MM.1S (cell line): ENCODE measurements at regions not wholly inside any gene's neighbourhood (a gene's known extent, or its start where the extent isn't known, plus 50 kb on each side); places are given as distances from the start of the nearest gene placed in this dataset.

ENCODE experiments used
- DNase-seq: peaks from one replicate; pipeline ENCODE4 v3.0.0-alpha.2; 2015
- H2AFZ ChIP-seq: fragments of 300-600 bp; sonication (generic); 2 replicates; pipeline ENCODE4 v1.6.0; 2016; ENCODE audit warnings: antibody characterized with exemption, low read length
- H3F3A ChIP-seq: fragments of 300-600 bp; sonication (generic); 2 replicates; pipeline ENCODE4 v1.6.1; 2016; ENCODE audit warnings: mild to moderate bottlenecking, antibody characterized with exemption, low read length, moderate library complexity, mixed read lengths; ENCODE audit not compliant: insufficient read depth
- H3K27ac ChIP-seq: fragments of 300-600 bp; sonication (generic); 2 replicates; pipeline ENCODE4 v1.5.1; 2016; ENCODE audit warnings: mild to moderate bottlenecking, low read length
- H3K27me3 ChIP-seq: fragments of 300-600 bp; sonication (generic); replicated peaks from 2 replicates; pipeline ENCODE4 v1.6.0; 2016; ENCODE audit warnings: low read length; ENCODE audit not compliant: insufficient read depth
- H3K36me3 ChIP-seq: fragments of 300-600 bp; sonication (generic); replicated peaks from 2 replicates; pipeline ENCODE4 v1.6.1; 2016; ENCODE audit warnings: mild to moderate bottlenecking, low read length, mixed read lengths; ENCODE audit not compliant: insufficient read depth
- H3K4me1 ChIP-seq: fragments of 300-600 bp; sonication (generic); 2 replicates; pipeline ENCODE4 v1.6.1; 2016; ENCODE audit warnings: low read length, mixed read lengths
- H3K4me2 ChIP-seq: fragments of 300-600 bp; sonication (generic); 2 replicates; pipeline ENCODE4 v1.6.0; 2016; ENCODE audit warnings: low read depth, low read length
- H3K4me3 ChIP-seq: fragments of 300-600 bp; sonication (generic); 2 replicates; pipeline ENCODE4 v1.5.1; 2016; ENCODE audit warnings: low read length, mixed read lengths
- H3K79me2 ChIP-seq: fragments of 300-600 bp; sonication (generic); 2 replicates; pipeline ENCODE4 v1.6.1; 2016; ENCODE audit warnings: mixed run types, low read length, mixed read lengths
- H3K9ac ChIP-seq: fragments of 300-600 bp; sonication (generic); 2 replicates; pipeline ENCODE4 v1.6.1; 2016; ENCODE audit warnings: low read length, mixed read lengths
- H3K9me2 ChIP-seq: fragments of 300-600 bp; sonication (generic); replicated peaks from 2 replicates; pipeline ENCODE4 v1.6.1; 2016; ENCODE audit warnings: mild to moderate bottlenecking, low read length, mixed read lengths; ENCODE audit not compliant: insufficient read depth
- H3K9me3 ChIP-seq: fragments of 300-600 bp; sonication (generic); replicated peaks from 2 replicates; pipeline ENCODE4 v1.6.1; 2016; ENCODE audit warnings: mild to moderate bottlenecking, low read length, mixed read lengths; ENCODE audit not compliant: insufficient read depth
- H4K20me1 ChIP-seq: fragments of 300-600 bp; sonication (generic); 2 replicates; pipeline ENCODE4 v1.6.1; 2016; ENCODE audit warnings: mild to moderate bottlenecking, low read length, moderate library complexity, mixed read lengths; ENCODE audit not compliant: insufficient read depth
- CTCF ChIP-seq: fragments of 300-600 bp; sonication (generic); IDR thresholded peaks from 2 replicates; pipeline ENCODE4 v1.5.1; 2016; ENCODE audit warnings: antibody characterized with exemption, low read length, mixed read lengths
- EZH2 ChIP-seq: fragments of 300-600 bp; sonication (generic); optimal IDR thresholded peaks from 2 replicates; pipeline ENCODE3; 2017; ENCODE audit warnings: low read depth, mild to moderate bottlenecking, antibody characterized with exemption, low read length, mixed read lengths
- EZH2phosphoT487 ChIP-seq: fragments of 300-600 bp; sonication (generic); IDR thresholded peaks from 2 replicates; pipeline ENCODE4 v1.6.1; 2018; ENCODE audit warnings: antibody characterized with exemption, low read length

DNA sequence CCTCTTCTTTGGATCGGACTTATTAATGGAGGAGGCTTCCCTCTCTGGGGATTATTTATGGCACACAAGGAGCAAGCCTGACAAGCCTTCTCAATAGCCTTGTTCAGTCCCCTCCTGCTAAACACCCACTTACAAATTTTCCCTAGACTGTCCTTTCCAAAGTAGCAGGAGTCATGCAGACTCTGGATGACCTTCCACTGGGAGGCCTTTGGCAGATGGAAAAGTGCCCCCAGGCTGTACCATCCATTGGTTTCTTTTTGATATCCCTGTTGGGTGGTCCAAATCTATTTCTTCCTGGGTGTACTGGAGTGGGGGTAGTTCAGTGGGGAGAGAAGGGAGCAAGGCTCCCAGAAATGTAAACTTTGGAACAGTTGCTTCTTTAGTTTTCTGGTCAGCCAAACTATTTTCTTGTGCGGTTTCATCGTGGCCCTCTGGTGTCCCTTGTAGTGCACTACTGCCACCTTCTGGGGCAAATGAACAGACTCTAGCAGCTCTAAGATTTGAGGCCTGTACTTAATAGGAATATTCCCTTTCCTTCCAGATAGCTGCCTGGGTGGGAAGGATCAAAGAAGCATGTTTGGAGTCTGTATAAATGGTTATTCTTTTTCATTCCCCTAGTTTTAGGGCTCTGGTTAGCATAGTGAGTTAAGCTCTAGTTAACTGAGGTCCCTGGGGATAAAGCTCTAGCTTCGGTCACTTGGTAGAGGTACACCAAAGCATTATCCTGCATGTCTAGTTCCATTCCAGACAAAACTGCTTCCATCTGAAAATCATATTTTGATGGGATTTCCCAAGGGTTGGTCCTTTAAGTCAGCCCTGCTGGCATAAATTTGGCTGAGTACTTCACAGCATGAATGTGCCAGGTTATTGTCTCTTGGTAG is 409.5 kb downstream of the SLC6A15 start:
- DNase-seq, result peak; percentile 60
- no peaks in the 10 kb centered on the region for H3F3A ChIP-seq
- H3K4me3 ChIP-seq, result no peak overlapping the region
- H3K79me2 ChIP-seq, result no peaks in the 10 kb centered on the region
- TF ChIP-seq EZH2 (no peak), EZH2phosphoT487 (no peak), CTCF (peak; percentile 69)
- H3K27me3 ChIP-seq, result no peaks in the 10 kb centered on the region
- no peaks in the 10 kb centered on the region for H3K36me3 ChIP-seq
- H2AFZ ChIP-seq, result no peak overlapping the region; the same call in 1 of the 2 replicates
- no peaks in the 10 kb centered on the region for H3K4me1 ChIP-seq
- H3K27ac ChIP-seq, result no peak overlapping the region
- H3K9ac ChIP-seq, result no peak overlapping the region
- no peaks in the 10 kb centered on the region for H3K9me2 ChIP-seq
- H3K9me3 ChIP-seq, result no peaks in the 10 kb centered on the region
- H3K4me2 ChIP-seq, result no peak overlapping the region
- no peaks in the 10 kb centered on the region for H4K20me1 ChIP-seq

DNA sequence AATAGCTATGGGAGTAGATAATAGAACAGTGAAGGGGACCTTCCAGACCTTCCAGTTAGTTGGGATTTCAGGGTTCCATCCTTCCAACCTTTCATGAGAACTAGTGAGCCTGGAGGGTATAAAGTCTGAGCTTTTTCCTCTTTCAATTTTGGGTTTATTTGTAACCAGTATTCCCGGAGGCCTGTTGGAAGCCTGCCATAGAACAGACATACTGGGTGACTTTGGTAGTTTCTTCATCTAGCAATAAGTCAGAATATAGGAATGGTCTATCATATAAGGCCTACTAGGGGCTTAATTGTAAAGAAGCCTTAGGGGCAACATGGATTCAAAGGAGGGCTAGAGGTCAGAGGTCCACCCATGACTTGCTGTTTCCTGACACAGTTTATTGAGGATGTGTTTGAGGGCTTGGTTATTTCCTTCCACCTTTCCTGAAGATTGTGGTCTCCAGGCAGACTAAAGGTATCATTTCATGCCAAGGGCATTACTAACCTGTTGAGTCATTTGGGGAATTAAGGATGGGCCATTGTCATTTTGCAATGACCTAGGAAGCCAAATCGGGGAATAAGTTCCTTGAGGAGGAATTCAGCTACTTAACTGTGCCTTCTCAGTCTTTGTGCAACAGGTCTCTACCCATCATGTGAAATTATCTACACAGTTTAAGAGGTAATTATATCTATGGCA is 410.3 kb downstream of the SLC6A15 start:
- H3K9me2 ChIP-seq, result no peaks in the 10 kb centered on the region
- H3K4me2 ChIP-seq, result no peak overlapping the region
- H3K4me1 ChIP-seq, result no peaks in the 10 kb centered on the region
- no peaks in the 10 kb centered on the region for H3K79me2 ChIP-seq
- H3K36me3 ChIP-seq, result no peaks in the 10 kb centered on the region
- no peak overlapping the region for H3K27ac ChIP-seq
- H3K4me3 ChIP-seq, result no peak overlapping the region
- no peak for TF ChIP-seq EZH2
- TF ChIP-seq EZH2phosphoT487, result no peak
- TF ChIP-seq CTCF, result no peak
- H3K9ac ChIP-seq, result no peak overlapping the region
- H3K9me3 ChIP-seq, result no peaks in the 10 kb centered on the region
- H3K27me3 ChIP-seq, result no peaks in the 10 kb centered on the region
- no peak overlapping the region for H2AFZ ChIP-seq
- no peak for DNase-seq
- H3F3A ChIP-seq, result no peaks in the 10 kb centered on the region
- no peaks in the 10 kb centered on the region for H4K20me1 ChIP-seq

GRCh38 chr12:84497819-84498218 is 414.8 kb downstream of the SLC6A15 start:
- H4K20me1 ChIP-seq, result no peaks in the 10 kb centered on the region
- peak; percentile 40 for TF ChIP-seq CTCF
- no peak for TF ChIP-seq EZH2
- no peaks in the 10 kb centered on the region for H3K79me2 ChIP-seq
- no peaks in the 10 kb centered on the region for H3K27me3 ChIP-seq
- H3K9me2 ChIP-seq, result no peaks in the 10 kb centered on the region
- no peaks in the 10 kb centered on the region for H3K36me3 ChIP-seq
- H3K9me3 ChIP-seq, result no peaks in the 10 kb centered on the region
- H3K4me1 ChIP-seq, result no peaks in the 10 kb centered on the region
- no peaks in the 10 kb centered on the region for H3F3A ChIP-seq
- no peak overlapping the region for H3K4me2 ChIP-seq
- no peak overlapping the region for H2AFZ ChIP-seq
- no peak overlapping the region for H3K9ac ChIP-seq
- no peak for DNase-seq
- H3K27ac ChIP-seq, result no peak overlapping the region
- no peak overlapping the region for H3K4me3 ChIP-seq
